Glutamatergic neuron (in vitro differentiated cells): ENCODE measurements at regions not wholly inside any gene's neighbourhood (a gene's known extent, or its start where the extent isn't known, plus 50 kb on each side); places are given as distances from the start of the nearest gene placed in this dataset.
"Not testable (repeated sequence)": the region's sequence is repeated elsewhere in the genome, so short reads cannot be mapped to it uniquely, and the experiment has no call there.

Experiments
- DNase-seq: peaks from one replicate; pipeline ENCODE4 v3.0.0; 2022
- H3K27ac Mint-ChIP-seq: one replicate; pipeline ENCODE4 v1.8.0; 2020; ENCODE audit warnings: mild to moderate bottlenecking, mixed read lengths, inconsistent platforms; ENCODE audit not compliant: unreplicated experiment
- H3K27me3 Mint-ChIP-seq: one replicate; pipeline ENCODE4 v1.8.0; 2020; ENCODE audit warnings: mild to moderate bottlenecking, moderate library complexity, mixed read lengths, inconsistent platforms; ENCODE audit not compliant: unreplicated experiment
- H3K36me3 Mint-ChIP-seq: one replicate; pipeline ENCODE4 v1.8.0; 2020; ENCODE audit warnings: mild to moderate bottlenecking, mixed read lengths, inconsistent platforms; ENCODE audit not compliant: unreplicated experiment
- H3K4me1 Mint-ChIP-seq: one replicate; pipeline ENCODE4 v1.8.0; 2020; ENCODE audit warnings: mild to moderate bottlenecking, low read depth, mixed read lengths, inconsistent platforms; ENCODE audit not compliant: unreplicated experiment
- H3K4me3 Mint-ChIP-seq: one replicate; pipeline ENCODE4 v1.8.0; 2020; ENCODE audit warnings: mild to moderate bottlenecking, mixed read lengths, inconsistent platforms; ENCODE audit not compliant: unreplicated experiment
- H3K9me3 Mint-ChIP-seq: one replicate; pipeline ENCODE4 v1.8.0; 2020; ENCODE audit warnings: mild to moderate bottlenecking, moderate library complexity, mixed read lengths, inconsistent platforms; ENCODE audit not compliant: unreplicated experiment
- CTCF ChIP-seq: fragments of 200-600 bp; sonication (generic); IDR thresholded peaks from one replicate; pipeline ENCODE4 v1.5.0; 2021; ENCODE audit not compliant: partially characterized antibody, unreplicated experiment

DNA sequence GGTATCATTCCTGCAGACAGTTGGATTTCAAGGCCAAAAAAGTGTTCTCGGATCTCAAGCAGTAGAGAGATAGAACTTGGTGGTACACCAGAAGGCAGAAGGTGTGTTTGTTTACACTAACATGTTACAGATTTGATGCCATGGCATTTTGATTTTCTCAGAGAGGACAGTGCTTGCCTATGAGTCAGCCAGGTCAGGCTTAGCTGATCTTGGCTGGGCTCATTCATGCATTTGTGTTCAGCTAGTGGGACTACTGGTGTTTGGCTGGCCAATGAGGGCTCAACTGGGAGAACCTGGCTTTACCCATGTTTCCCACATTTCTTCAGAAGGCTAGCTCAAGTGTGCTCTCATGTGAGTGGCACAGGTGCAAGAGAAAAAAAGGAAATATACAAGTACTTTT lies 162.0 kb downstream of the C1D start:
- DNase-seq = no peak
- Mint-ChIP-seq H3K27ac (no peak overlapping the region), H3K27me3 (peaks cover 2% of the 10 kb centered on the region), H3K9me3 (no peaks in the 10 kb centered on the region), H3K4me1 (peaks cover 4% of the 10 kb centered on the region), H3K4me3 (no peak overlapping the region), H3K36me3 (no peaks in the 10 kb centered on the region)
- TF ChIP-seq CTCF = no peak

GRCh38 chr2:67904566-67904965 lies 158.2 kb downstream of the C1D start:
- no peak for DNase-seq
- no peak for TF ChIP-seq CTCF

DNA sequence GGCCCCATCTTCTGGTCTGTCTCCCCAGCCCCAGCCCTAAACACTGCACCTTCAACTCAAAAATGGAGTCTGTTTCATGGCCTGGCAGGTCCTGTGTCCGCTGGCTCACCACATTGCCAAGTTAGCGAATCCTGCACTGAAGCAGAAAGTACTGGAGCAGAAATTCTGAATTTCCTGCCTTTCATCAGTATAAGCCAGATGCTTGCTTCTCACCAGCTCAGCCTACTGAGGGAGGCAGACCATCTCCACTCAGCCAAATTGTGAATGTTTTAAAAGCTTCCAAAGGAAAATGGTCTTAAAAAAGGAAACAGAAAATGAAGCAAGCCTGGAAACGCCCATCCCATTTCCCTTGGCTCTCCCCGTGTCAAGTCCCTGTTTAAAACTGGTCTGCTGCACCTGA lies 157.8 kb downstream of the C1D start:
- no peaks in the 10 kb centered on the region for H3K4me1 Mint-ChIP-seq
- no peak for DNase-seq
- H3K27me3 Mint-ChIP-seq = no peaks in the 10 kb centered on the region
- TF ChIP-seq CTCF = no peak
- no peaks in the 10 kb centered on the region for H3K36me3 Mint-ChIP-seq
- H3K4me3 Mint-ChIP-seq = no peak overlapping the region
- H3K27ac Mint-ChIP-seq = no peak overlapping the region
- peaks cover 2% of the 10 kb centered on the region for H3K9me3 Mint-ChIP-seq

More at GRCh38 chr2:67904566-67904965, 158.2 kb downstream of the C1D start:
- Mint-ChIP-seq H3K27ac (no peak overlapping the region), H3K36me3 (no peaks in the 10 kb centered on the region), H3K9me3 (peaks cover 2% of the 10 kb centered on the region), H3K27me3 (no peaks in the 10 kb centered on the region), H3K4me3 (no peak overlapping the region), H3K4me1 (no peaks in the 10 kb centered on the region)

- not testable (repeated sequence) for H3K27ac Mint-ChIP-seq, H3K9me3 Mint-ChIP-seq, H3K27me3 Mint-ChIP-seq, H3K4me1 Mint-ChIP-seq, DNase-seq, H3K4me3 Mint-ChIP-seq, H3K36me3 Mint-ChIP-seq
Measured at GRCh38 chr2:67906547-67906946, 156.3 kb downstream of the C1D start.

GRCh38 chr2:67917332-67918054 lies 145.3 kb downstream of the C1D start:
- H3K4me3 Mint-ChIP-seq = no peak overlapping the region
- no peaks in the 10 kb centered on the region for H3K9me3 Mint-ChIP-seq
- no peak for TF ChIP-seq CTCF
- H3K36me3 Mint-ChIP-seq = no peaks in the 10 kb centered on the region
- peaks cover under 1% of the 10 kb centered on the region for H3K4me1 Mint-ChIP-seq
- no peak for DNase-seq
- H3K27ac Mint-ChIP-seq = no peak overlapping the region
- no peaks in the 10 kb centered on the region for H3K27me3 Mint-ChIP-seq

- Mint-ChIP-seq H3K4me1 (peaks cover under 1% of the 10 kb centered on the region), H3K9me3 (no peaks in the 10 kb centered on the region), H3K36me3 (no peaks in the 10 kb centered on the region), H3K4me3 (no peak overlapping the region), H3K27ac (no peak overlapping the region), H3K27me3 (no peaks in the 10 kb centered on the region)
- no peak for TF ChIP-seq CTCF
- no peak for DNase-seq
Measured at GRCh38 chr2:67918471-67918870, 144.3 kb downstream of the C1D start.
